Trophoblast cell (in vitro differentiated cells and primary cell): ENCODE measurements at regions not wholly inside any gene's neighbourhood (a gene's known extent, or its start where the extent isn't known, plus 50 kb on each side); places are given as distances from the start of the nearest gene placed in this dataset.

Experiments
- DNase-seq, 2 donors: peaks; one replicate each; pipeline ENCODE4 v3.0.0-alpha.2; 2016
- H2AFZ ChIP-seq: 2 replicates; pipeline ENCODE4 v1.6.1; 2013; ENCODE audit warnings: low read length, moderate library complexity, mild to moderate bottlenecking; ENCODE audit not compliant: insufficient read depth, poor library complexity
- H2AK5ac ChIP-seq: 2 replicates; pipeline ENCODE4 v1.6.1; 2013; ENCODE audit warnings: mild to moderate bottlenecking, low read length
- H2BK120ac ChIP-seq: 2 replicates; pipeline ENCODE4 v1.6.1; 2013; ENCODE audit warnings: low read length, mild to moderate bottlenecking, moderate library complexity; ENCODE audit not compliant: insufficient read depth, poor library complexity
- H2BK12ac ChIP-seq: 2 replicates; pipeline ENCODE4 v1.6.1; 2013; ENCODE audit warnings: mild to moderate bottlenecking, low read length, moderate library complexity
- H2BK5ac ChIP-seq: 2 replicates; pipeline ENCODE4 v1.6.1; 2013; ENCODE audit warnings: low read length, low read depth, moderate library complexity, mild to moderate bottlenecking; ENCODE audit not compliant: poor library complexity
- H3K14ac ChIP-seq: 2 replicates; pipeline ENCODE4 v1.6.1; 2013; ENCODE audit warnings: mild to moderate bottlenecking, low read length
- H3K18ac ChIP-seq: 2 replicates; pipeline ENCODE4 v1.6.1; 2013; ENCODE audit warnings: mild to moderate bottlenecking, low read length
- H3K23ac ChIP-seq: 2 replicates; pipeline ENCODE4 v1.6.1; 2013; ENCODE audit warnings: low read length
- H3K27ac ChIP-seq: 2 replicates; pipeline ENCODE4 v1.5.1; 2013; ENCODE audit warnings: low read depth, mild to moderate bottlenecking, inconsistent platforms, low read length, moderate library complexity
- H3K27me3 ChIP-seq: 2 replicates; pipeline ENCODE4 v1.6.1; 2013; ENCODE audit warnings: inconsistent platforms, mild to moderate bottlenecking, low read length, moderate library complexity; ENCODE audit not compliant: insufficient read depth
- H3K36me3 ChIP-seq, 2 experiments: 1 replicate in 1 of 2; 2 replicates in 1 of 2; pipeline ENCODE4 v1.6.1; 2013; ENCODE audit warnings: low read length in 2 of 2, mild to moderate bottlenecking in 2 of 2, moderate library complexity in 1 of 2; ENCODE audit not compliant: insufficient read depth in 2 of 2, control insufficient read depth in 1 of 2
- H3K4ac ChIP-seq: 2 replicates; pipeline ENCODE4 v1.6.1; 2013; ENCODE audit warnings: low read depth, mild to moderate bottlenecking, low read length, moderate library complexity
- H3K4me1 ChIP-seq, 2 experiments: 1 replicate in 1 of 2; 2 replicates in 1 of 2; pipeline ENCODE4 v1.6.1; 2013; ENCODE audit warnings: low read length in 2 of 2, mild to moderate bottlenecking in 2 of 2, moderate library complexity in 1 of 2; ENCODE audit not compliant: insufficient read depth in 2 of 2, control insufficient read depth in 1 of 2
- H3K4me2 ChIP-seq: 2 replicates; pipeline ENCODE4 v1.6.1; 2013; ENCODE audit warnings: inconsistent platforms, mild to moderate bottlenecking, low read length, moderate library complexity
- H3K4me3 ChIP-seq: 2 replicates; pipeline ENCODE4 v1.5.1; 2013; ENCODE audit warnings: mild to moderate bottlenecking, low read depth, low read length, inconsistent platforms
- H3K79me1 ChIP-seq: one replicate; pipeline ENCODE4 v1.6.1; 2013; ENCODE audit warnings: low read length
- H3K79me2 ChIP-seq: 2 replicates; pipeline ENCODE4 v1.6.1; 2013; ENCODE audit warnings: low read length, mild to moderate bottlenecking; ENCODE audit not compliant: control insufficient read depth, insufficient read depth, poor library complexity
- H3K9ac ChIP-seq: 2 replicates; pipeline ENCODE4 v1.6.1; 2013; ENCODE audit warnings: mild to moderate bottlenecking, low read length
- H3K9me3 ChIP-seq: 2 replicates; pipeline ENCODE4 v1.6.1; 2013; ENCODE audit warnings: low read depth, mild to moderate bottlenecking, control low read depth, inconsistent platforms, low read length; ENCODE audit not compliant: insufficient read depth
- H4K12ac ChIP-seq: 2 replicates; pipeline ENCODE4 v1.6.1; 2013; ENCODE audit warnings: low read depth, mild to moderate bottlenecking, low read length, moderate library complexity
- H4K8ac ChIP-seq: 2 replicates; pipeline ENCODE4 v1.6.1; 2013; ENCODE audit warnings: low read depth, mild to moderate bottlenecking, low read length, moderate library complexity
- H4K91ac ChIP-seq: one replicate; pipeline ENCODE4 v1.6.1; 2013; ENCODE audit warnings: low read depth, mild to moderate bottlenecking, low read length, moderate library complexity
- WGBS: extraction: QIAGEN DNeasy Blood & Tissue Kit; methylation state at CpG from one replicate; pipeline ENCODE4 v1.1.7; 2013; ENCODE audit warnings: missing lambda C conversion rate; ENCODE audit not compliant: insufficient read length, insufficient coverage; ENCODE audit errors: extremely low coverage; 5-methylcytosine and 5-hydroxymethylcytosine counted together

- no peaks in the 10 kb centered on the region for H3K27me3 ChIP-seq
- H4K8ac ChIP-seq, result no peak overlapping the region
- no peaks in the 10 kb centered on the region for H3K79me2 ChIP-seq
- no peaks in the 10 kb centered on the region for H3K36me3 ChIP-seq
- no peak overlapping the region for H4K91ac ChIP-seq
- H3K9me3 ChIP-seq, result no peaks in the 10 kb centered on the region
- H3K27ac ChIP-seq, result no peak overlapping the region
- H2BK5ac ChIP-seq, result no peak overlapping the region
- no peak for DNase-seq
- H3K4ac ChIP-seq, result no peak overlapping the region
- H3K9ac ChIP-seq, result no peak overlapping the region
- no peak overlapping the region for H3K14ac ChIP-seq
- H3K4me3 ChIP-seq, result no peak overlapping the region
- H4K12ac ChIP-seq, result no peak overlapping the region
- no peaks in the 10 kb centered on the region for H3K79me1 ChIP-seq
- H2BK12ac ChIP-seq, result no peak overlapping the region
- no peak overlapping the region for H2BK120ac ChIP-seq
- H2AFZ ChIP-seq, result no peak overlapping the region
- H3K4me2 ChIP-seq, result no peak overlapping the region
- no peak overlapping the region for H3K23ac ChIP-seq
- no peak overlapping the region for H3K18ac ChIP-seq
- no peaks in the 10 kb centered on the region for H3K4me1 ChIP-seq
- no peak overlapping the region for H2AK5ac ChIP-seq
- no CpG with 5 or more reads among the region's 1 CpG for WGBS
These were observed 1007.0 kb upstream of the NUDT12 start for GRCh38 chr5:104569621-104570020.

GRCh38 chr5:104564530-104564929 lies 1001.9 kb upstream of the NUDT12 start:
- Histone ChIP-seq H3K79me2 (no peaks in the 10 kb centered on the region), H3K4me3 (no peak overlapping the region), H2BK12ac (no peak overlapping the region), H3K27me3 (no peaks in the 10 kb centered on the region), H3K36me3 (no peaks in the 10 kb centered on the region), H4K12ac (no peak overlapping the region), H3K14ac (no peak overlapping the region), H3K79me1 (no peaks in the 10 kb centered on the region), H3K23ac (no peak overlapping the region), H4K91ac (no peak overlapping the region), H3K9me3 (no peaks in the 10 kb centered on the region), H3K4me1 (no peaks in the 10 kb centered on the region), H2BK5ac (no peak overlapping the region), H3K18ac (no peak overlapping the region), H2BK120ac (no peak overlapping the region), H2AFZ (no peak overlapping the region), H4K8ac (no peak overlapping the region), H2AK5ac (no peak overlapping the region), H3K27ac (no peak overlapping the region), H3K4ac (no peak overlapping the region), H3K4me2 (no peak overlapping the region), H3K9ac (no peak overlapping the region)
- DNase-seq, result no peak
- no CpG with 5 or more reads among the region's 4 CpGs for WGBS

- H3K79me1 ChIP-seq, result no peaks in the 10 kb centered on the region
- no CpG with 5 or more reads among the region's 3 CpGs for WGBS
- DNase-seq, result no peak
These were observed 994.4 kb upstream of the NUDT12 start for GRCh38 chr5:104556957-104557356.

GRCh38 chr5:104551628-104552027 lies 989.0 kb upstream of the NUDT12 start:
- Histone ChIP-seq H2AFZ (no peak overlapping the region), H2BK5ac (no peak overlapping the region), H3K27ac (no peak overlapping the region), H3K79me1 (peaks cover 2% of the 10 kb centered on the region), H3K14ac (no peak overlapping the region), H2BK12ac (no peak overlapping the region), H4K8ac (no peak overlapping the region), H4K12ac (no peak overlapping the region), H3K79me2 (no peaks in the 10 kb centered on the region), H3K18ac (no peak overlapping the region), H2AK5ac (no peak overlapping the region), H3K4me1 (no peaks in the 10 kb centered on the region), H3K4me3 (no peak overlapping the region), H3K36me3 (no peaks in the 10 kb centered on the region), H3K9ac (no peak overlapping the region), H3K9me3 (peaks cover 1% of the 10 kb centered on the region), H3K4ac (no peak overlapping the region), H3K4me2 (no peak overlapping the region), H2BK120ac (no peak overlapping the region), H3K27me3 (no peaks in the 10 kb centered on the region), H4K91ac (no peak overlapping the region), H3K23ac (no peak overlapping the region)
- WGBS, result no CpG with 5 or more reads among the region's 3 CpGs
- no peak for DNase-seq

More at GRCh38 chr5:104556957-104557356, 994.4 kb upstream of the NUDT12 start:
- Histone ChIP-seq H2AK5ac (no peak overlapping the region), H3K9me3 (peaks cover 5% of the 10 kb centered on the region), H3K23ac (no peak overlapping the region), H3K4me1 (no peaks in the 10 kb centered on the region), H3K9ac (no peak overlapping the region), H3K18ac (no peak overlapping the region), H3K4me2 (no peak overlapping the region), H3K79me2 (no peaks in the 10 kb centered on the region), H2BK5ac (no peak overlapping the region), H3K14ac (no peak overlapping the region), H2BK120ac (no peak overlapping the region), H3K27ac (no peak overlapping the region), H4K12ac (no peak overlapping the region), H4K8ac (no peak overlapping the region), H3K4ac (no peak overlapping the region), H2AFZ (no peak overlapping the region), H3K36me3 (no peaks in the 10 kb centered on the region), H4K91ac (no peak overlapping the region), H3K27me3 (no peaks in the 10 kb centered on the region), H2BK12ac (no peak overlapping the region), H3K4me3 (no peak overlapping the region)
